ENCODE measurements at regions not wholly inside any gene's neighbourhood (a gene's known extent, or its start where the extent isn't known, plus 50 kb on each side); places are given as distances from the start of the nearest gene placed in this dataset.
"Not testable (repeated sequence)": the region's sequence is repeated elsewhere in the genome, so short reads cannot be mapped to it uniquely, and the experiment has no call there.

DNA sequence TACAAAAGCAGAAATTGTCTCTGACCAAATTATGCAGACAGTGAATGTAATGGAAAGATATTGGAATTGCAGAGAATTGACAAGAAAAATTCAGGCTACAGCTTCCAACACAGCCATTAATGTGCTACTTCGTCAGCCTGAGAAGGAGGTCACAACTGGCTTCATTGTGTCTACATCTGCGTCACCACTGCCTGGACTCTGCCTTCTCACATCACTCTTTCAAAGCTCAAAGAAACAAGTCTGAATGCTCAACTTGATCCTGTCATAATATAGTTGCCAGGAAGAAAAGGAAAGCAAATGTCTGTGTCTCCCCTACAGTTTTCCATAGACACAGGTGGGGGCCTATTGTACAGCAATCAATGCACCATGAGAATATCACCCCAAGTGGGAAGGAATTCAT lies 806.5 kb upstream of the CDH10 start:
- no peak for ATAC-seq
- Histone ChIP-seq H3K27me3 (ENCODE audit: control insufficient read depth, insufficient read depth) (no peaks in the 10 kb centered on the region), H3K27ac (ENCODE audit: low read length) (no peak overlapping the region), H3K4me3 (ENCODE audit: low read length) (no peak overlapping the region), H3K9me3 (ENCODE audit: control insufficient read depth, low read length) (no peaks in the 10 kb centered on the region), H3K4me1 (ENCODE audit: control insufficient read depth, insufficient read depth, low read length) (no peaks in the 10 kb centered on the region)
- intact Hi-C loops (cut with DNase I) = no loop called here
- WGBS = 83% methylated on average over 2 of the region's 2 CpGs
- DNase-seq = no peak

DNA sequence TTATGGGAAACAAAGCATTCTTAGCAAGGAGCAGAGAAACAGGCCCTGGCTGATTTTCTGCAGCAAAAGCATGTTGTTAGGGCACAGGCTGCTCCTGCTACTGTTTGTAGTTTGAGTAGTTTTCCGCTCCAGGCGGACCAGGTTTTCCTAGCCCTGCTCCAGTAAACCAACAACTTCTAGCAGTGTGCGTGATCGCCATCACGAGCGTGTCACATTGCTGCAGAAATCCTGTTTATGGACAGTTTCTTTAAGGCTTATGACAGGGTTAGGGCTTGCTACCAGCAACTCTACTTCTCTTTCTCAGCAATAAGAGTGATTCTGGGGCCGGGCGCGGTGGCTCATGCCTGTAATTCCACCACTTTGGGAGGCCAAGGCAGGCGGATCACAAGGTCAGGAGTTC lies 803.9 kb upstream of the CDH10 start:
- H3K4me3 ChIP-seq (ENCODE audit: low read length) = no peak overlapping the region
- 77% methylated on average over 10 of the region's 10 CpGs for WGBS

DNA sequence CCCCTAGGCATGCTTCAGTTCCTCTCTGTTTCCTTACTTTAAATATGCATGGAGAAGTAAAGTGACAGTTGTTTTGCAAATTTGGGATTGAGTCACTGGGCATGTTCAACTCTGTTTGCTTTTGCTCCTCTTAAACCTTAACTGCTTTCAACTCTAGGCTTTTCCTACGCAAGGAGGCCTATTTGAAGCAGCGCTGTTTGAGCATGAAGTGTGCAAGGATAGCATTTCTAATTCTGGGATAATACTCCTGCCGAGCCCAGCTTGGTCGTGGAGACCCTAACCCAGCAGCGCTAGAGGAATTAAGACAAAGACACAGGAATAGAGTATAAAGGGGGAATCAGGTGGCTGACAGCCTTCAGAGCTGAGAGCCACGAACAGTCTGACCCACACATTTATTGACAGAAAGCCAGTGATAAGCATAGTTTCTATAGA lies 803.4 kb upstream of the CDH10 start:
- Histone ChIP-seq H3K4me3 (ENCODE audit: low read length) (no peak overlapping the region), H3K4me1 (ENCODE audit: control insufficient read depth, insufficient read depth, low read length) (no peaks in the 10 kb centered on the region), H3K27ac (ENCODE audit: low read length) (no peak overlapping the region), H3K9me3 (ENCODE audit: control insufficient read depth, low read length) (no peaks in the 10 kb centered on the region), H3K27me3 (ENCODE audit: control insufficient read depth, insufficient read depth) (no peaks in the 10 kb centered on the region)
- intact Hi-C loops (cut with DNase I) = no loop called here
- ATAC-seq = no peak
- WGBS = 35% methylated on average over 6 of the region's 6 CpGs
- no peak for DNase-seq

More for the DNA sequence above, 803.9 kb upstream of the CDH10 start:
- Histone ChIP-seq H3K4me1 (ENCODE audit: control insufficient read depth, insufficient read depth, low read length) (no peaks in the 10 kb centered on the region), H3K27ac (ENCODE audit: low read length) (no peak overlapping the region), H3K9me3 (ENCODE audit: control insufficient read depth, low read length) (no peaks in the 10 kb centered on the region), H3K27me3 (ENCODE audit: control insufficient read depth, insufficient read depth) (no peaks in the 10 kb centered on the region)
- intact Hi-C loops (cut with DNase I) = no loop called here
- no peak for DNase-seq
- ATAC-seq = no peak

DNA sequence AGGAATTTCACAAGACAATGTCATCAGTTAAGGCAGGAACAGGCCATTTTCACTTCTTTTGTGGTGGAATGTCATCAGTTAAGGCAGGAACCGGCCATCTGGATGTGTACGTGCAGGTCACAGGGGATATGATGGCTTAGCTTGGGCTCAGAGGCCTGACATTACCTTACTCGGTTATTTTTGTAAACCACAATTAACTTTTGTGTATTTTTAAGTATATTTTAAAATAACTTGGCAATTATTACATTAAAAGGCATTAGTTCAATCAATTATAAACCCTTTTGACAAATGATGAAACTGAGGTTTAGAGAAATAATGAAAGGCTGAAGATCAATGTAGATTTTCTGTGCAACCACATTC lies 801.3 kb upstream of the CDH10 start:
- ATAC-seq; H3K27me3 ChIP-seq (ENCODE audit: control insufficient read depth, insufficient read depth); DNase-seq; H3K27ac ChIP-seq (ENCODE audit: low read length); intact Hi-C loops (cut with DNase I); H3K4me3 ChIP-seq (ENCODE audit: low read length); H3K4me1 ChIP-seq (ENCODE audit: control insufficient read depth, insufficient read depth, low read length); H3K9me3 ChIP-seq (ENCODE audit: control insufficient read depth, low read length): not testable (repeated sequence)
- 36% methylated on average over 3 of the region's 3 CpGs for WGBS

DNA sequence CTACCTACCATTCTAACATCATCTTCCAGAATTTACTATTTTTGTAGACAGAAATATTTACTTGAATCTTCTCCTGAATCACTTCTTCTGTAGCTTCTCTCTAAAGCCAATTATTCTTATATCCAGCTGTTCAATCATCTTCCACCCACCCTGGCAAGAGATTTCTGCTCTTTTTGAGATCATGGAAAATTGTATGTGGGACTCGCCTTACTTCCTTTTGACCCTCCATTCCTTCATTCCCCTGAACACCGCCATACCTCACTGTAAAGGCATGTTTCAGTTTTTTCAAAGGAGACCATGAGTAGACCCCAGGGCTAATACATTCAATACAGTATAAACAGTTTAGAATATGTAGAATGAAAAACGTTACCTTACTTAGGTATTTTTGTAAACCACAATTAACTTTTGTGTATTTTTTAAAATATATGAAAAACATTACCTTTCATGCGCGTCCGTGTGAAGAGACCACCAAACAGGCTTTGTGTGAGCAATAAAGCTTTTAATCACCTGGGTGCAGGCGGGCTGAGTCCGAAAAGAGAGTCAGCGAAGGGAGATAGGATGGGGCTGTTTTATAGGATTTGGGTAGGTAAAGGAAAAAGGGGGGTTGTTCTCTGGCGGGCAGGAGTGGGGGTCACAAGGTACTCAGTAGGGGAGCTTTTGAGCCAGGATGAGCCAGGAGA lies 800.7 kb upstream of the CDH10 start:
- ATAC-seq, DNase-seq: not testable (repeated sequence)
- WGBS = 60% methylated on average over 10 of the region's 10 CpGs

DNA sequence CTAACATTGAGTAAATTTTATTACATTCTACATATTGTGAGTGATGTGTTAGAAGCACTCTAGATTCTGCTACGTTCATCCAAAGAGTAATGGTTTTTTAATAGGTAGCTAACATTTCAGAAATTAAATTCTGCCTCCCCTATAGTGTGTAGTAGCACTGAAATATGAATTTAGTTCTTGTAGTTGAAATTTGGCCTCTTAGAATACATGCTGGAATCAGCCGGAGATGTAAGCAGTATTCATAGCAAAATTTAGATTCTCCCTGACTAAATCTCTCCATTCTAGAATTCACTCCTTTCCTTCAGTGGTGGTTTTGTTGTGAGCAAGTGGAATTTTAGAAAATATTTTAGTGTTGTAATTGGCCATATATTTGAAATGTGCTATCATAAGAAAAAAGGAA lies 799.9 kb upstream of the CDH10 start:
- Histone ChIP-seq H3K4me1 (ENCODE audit: control insufficient read depth, insufficient read depth, low read length) (no peaks in the 10 kb centered on the region), H3K4me3 (ENCODE audit: low read length) (no peak overlapping the region), H3K27me3 (ENCODE audit: control insufficient read depth, insufficient read depth) (no peaks in the 10 kb centered on the region), H3K27ac (ENCODE audit: low read length) (no peak overlapping the region), H3K9me3 (ENCODE audit: control insufficient read depth, low read length) (no peaks in the 10 kb centered on the region)
- 47% methylated on average over 2 of the region's 2 CpGs for WGBS
- ATAC-seq = no peak
- intact Hi-C loops (cut with DNase I) = no loop called here
- no peak for DNase-seq

More for the DNA sequence above, 800.7 kb upstream of the CDH10 start:
- H3K27me3 ChIP-seq (ENCODE audit: control insufficient read depth, insufficient read depth); H3K9me3 ChIP-seq (ENCODE audit: control insufficient read depth, low read length); H3K27ac ChIP-seq (ENCODE audit: low read length); H3K4me3 ChIP-seq (ENCODE audit: low read length); intact Hi-C loops (cut with DNase I); H3K4me1 ChIP-seq (ENCODE audit: control insufficient read depth, insufficient read depth, low read length): not testable (repeated sequence)

DNA sequence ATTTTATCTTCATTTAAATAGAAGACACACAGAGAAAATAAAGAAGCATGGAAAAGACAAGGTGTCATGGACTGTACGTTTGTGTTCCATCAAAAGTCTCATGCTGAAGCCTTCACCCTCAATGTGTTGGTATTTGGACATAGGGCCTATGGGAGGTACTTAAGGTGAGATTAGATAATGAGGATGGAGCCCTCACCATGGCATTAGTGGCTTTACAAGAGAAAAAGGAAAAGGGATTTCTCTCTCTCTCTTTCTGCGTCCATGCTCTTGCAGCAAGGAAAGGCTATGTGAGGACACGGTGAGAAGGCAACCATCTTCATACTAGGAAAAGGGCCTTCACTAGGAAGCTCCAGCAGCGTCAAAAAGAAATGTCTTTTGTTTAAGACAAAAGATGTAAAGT lies 797.0 kb upstream of the CDH10 start:
- Histone ChIP-seq H3K4me1 (ENCODE audit: control insufficient read depth, insufficient read depth, low read length) (no peaks in the 10 kb centered on the region), H3K27ac (ENCODE audit: low read length) (no peak overlapping the region), H3K9me3 (ENCODE audit: control insufficient read depth, low read length) (no peaks in the 10 kb centered on the region), H3K27me3 (ENCODE audit: control insufficient read depth, insufficient read depth) (no peaks in the 10 kb centered on the region), H3K4me3 (ENCODE audit: low read length) (no peak overlapping the region)
- WGBS = 59% methylated on average over 4 of the region's 4 CpGs
- ATAC-seq (no peak), DNase-seq (no peak)
- intact Hi-C loops (cut with DNase I) = no loop called here

DNA sequence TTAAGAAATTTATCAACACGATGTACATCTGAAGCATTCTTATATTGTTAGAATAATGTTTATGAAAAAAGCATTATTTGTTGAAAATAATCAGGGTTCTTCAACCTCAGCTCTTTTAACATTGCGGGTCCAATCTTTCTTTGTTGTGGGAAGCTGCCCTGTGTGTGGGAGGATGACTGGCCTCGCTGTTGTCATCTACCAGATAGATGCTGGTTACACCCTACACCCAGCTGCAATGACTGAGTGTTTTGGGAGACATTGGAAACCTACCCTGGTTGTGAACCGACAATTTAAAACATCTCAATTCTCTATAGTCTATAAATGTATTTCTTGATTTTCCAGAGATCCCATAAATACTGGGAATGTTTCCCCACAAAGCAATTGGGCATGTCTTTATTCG lies 794.2 kb upstream of the CDH10 start:
- H3K4me1 ChIP-seq (ENCODE audit: control insufficient read depth, insufficient read depth, low read length) = no peaks in the 10 kb centered on the region
- ATAC-seq (no peak), DNase-seq (no peak)
- no peak overlapping the region for H3K4me3 ChIP-seq (ENCODE audit: low read length)
- H3K9me3 ChIP-seq (ENCODE audit: control insufficient read depth, low read length) = no peaks in the 10 kb centered on the region
- no peak overlapping the region for H3K27ac ChIP-seq (ENCODE audit: low read length)
- intact Hi-C loops (cut with DNase I) = no loop called here
- no peaks in the 10 kb centered on the region for H3K27me3 ChIP-seq (ENCODE audit: control insufficient read depth, insufficient read depth)
- WGBS = 75% methylated on average over 5 of the region's 5 CpGs

DNA sequence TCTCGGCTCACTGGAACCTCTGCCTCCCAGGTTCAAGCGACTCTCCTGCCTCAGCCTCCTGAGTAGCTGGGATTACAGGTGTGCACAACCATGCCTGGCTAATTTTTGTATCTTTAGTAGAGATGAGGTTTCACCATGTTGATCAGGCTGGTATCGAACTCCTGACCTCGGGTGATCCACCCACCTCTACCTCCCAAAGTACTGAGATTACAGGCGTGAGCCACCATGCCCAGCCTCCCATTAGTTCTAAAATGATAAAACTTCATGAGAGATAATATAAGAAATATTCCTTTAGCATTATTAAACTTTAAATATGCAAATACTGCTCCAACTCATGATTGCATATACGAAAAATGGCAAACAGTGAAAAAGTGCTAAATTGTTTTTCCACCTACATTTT lies 793.6 kb upstream of the CDH10 start:
- H3K27ac ChIP-seq (ENCODE audit: low read length); H3K4me1 ChIP-seq (ENCODE audit: control insufficient read depth, insufficient read depth, low read length); H3K9me3 ChIP-seq (ENCODE audit: control insufficient read depth, low read length); ATAC-seq; H3K27me3 ChIP-seq (ENCODE audit: control insufficient read depth, insufficient read depth); intact Hi-C loops (cut with DNase I); DNase-seq; H3K4me3 ChIP-seq (ENCODE audit: low read length): not testable (repeated sequence)
- 87% methylated on average over 6 of the region's 6 CpGs for WGBS

DNA sequence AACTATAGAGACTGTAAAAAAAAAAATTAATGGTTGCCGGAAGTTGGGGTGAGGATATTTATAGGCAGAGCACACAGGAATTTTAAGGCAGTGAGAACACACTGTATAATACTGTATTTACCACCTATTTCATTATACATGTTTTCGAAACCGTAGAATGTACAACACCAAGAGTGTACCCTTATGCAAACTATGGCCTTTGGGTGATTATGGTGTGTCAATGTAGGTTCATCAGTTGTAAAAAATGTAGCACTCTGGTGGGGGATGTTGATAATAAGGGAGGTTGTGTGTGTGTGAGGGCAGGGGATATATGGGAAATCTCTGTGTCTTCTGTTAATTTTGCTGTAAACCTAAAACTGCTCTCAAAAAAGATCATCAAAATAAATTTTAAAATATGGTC lies 791.7 kb upstream of the CDH10 start:
- Histone ChIP-seq H3K4me3 (ENCODE audit: low read length) (no peak overlapping the region), H3K9me3 (ENCODE audit: control insufficient read depth, low read length) (no peaks in the 10 kb centered on the region), H3K27me3 (ENCODE audit: control insufficient read depth, insufficient read depth) (no peaks in the 10 kb centered on the region), H3K27ac (ENCODE audit: low read length) (no peak overlapping the region), H3K4me1 (ENCODE audit: control insufficient read depth, insufficient read depth, low read length) (no peaks in the 10 kb centered on the region)
- intact Hi-C loops (cut with DNase I) = no loop called here
- ATAC-seq = no peak
- no peak for DNase-seq
- 87% methylated on average over 3 of the region's 3 CpGs for WGBS

DNA sequence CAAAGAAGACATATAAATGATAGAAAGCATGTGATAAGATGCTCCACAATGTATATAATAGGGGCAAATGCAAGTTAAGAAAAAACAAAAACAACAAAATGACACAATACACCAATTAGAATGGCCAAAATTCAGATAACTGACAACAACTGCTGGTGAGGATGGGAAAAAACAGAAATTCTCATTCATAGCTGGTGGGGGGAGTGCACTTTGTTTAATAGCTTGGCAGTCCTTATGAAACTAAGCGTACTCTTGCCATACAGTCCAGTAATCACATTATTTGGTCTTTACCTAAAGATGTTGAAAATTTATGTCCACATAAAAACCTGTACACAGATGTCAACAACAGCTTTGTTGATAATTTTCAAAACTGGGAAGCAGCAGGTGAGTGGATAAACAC lies 791.1 kb upstream of the CDH10 start:
- H3K9me3 ChIP-seq (ENCODE audit: control insufficient read depth, low read length) = no peaks in the 10 kb centered on the region
- no peaks in the 10 kb centered on the region for H3K4me1 ChIP-seq (ENCODE audit: control insufficient read depth, insufficient read depth, low read length)
- no peak overlapping the region for H3K4me3 ChIP-seq (ENCODE audit: low read length)
- 83% methylated on average over 1 of the region's 1 CpG for WGBS
- H3K27ac ChIP-seq (ENCODE audit: low read length) = no peak overlapping the region
- no peaks in the 10 kb centered on the region for H3K27me3 ChIP-seq (ENCODE audit: control insufficient read depth, insufficient read depth)
- no peak for DNase-seq
- intact Hi-C loops (cut with DNase I) = no loop called here
- ATAC-seq = no peak

DNA sequence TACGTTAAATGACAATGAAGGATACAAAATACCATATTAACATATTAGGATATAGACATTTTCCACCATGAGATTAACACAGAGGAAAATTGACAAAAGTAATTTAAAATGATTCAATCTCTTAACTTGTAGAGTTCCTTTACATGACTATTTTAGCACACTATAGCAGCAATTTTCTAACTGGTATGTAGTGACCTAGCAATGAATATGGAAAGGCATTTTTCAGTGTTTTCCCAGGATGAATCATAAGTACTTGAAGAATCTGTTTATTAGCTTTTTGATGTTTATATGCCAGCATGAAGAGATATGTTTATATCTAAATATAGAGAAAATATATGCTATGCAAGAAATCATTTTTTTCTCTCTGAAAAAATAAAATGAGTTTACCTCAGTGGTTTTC lies 782.5 kb upstream of the CDH10 start:
- Histone ChIP-seq H3K27ac (ENCODE audit: low read length) (no peak overlapping the region), H3K27me3 (ENCODE audit: control insufficient read depth, insufficient read depth) (no peaks in the 10 kb centered on the region), H3K9me3 (ENCODE audit: control insufficient read depth, low read length) (no peaks in the 10 kb centered on the region), H3K4me1 (ENCODE audit: control insufficient read depth, insufficient read depth, low read length) (no peaks in the 10 kb centered on the region), H3K4me3 (ENCODE audit: low read length) (no peak overlapping the region)
- ATAC-seq = no peak
- no peak for DNase-seq
- 93% methylated on average over 1 of the region's 1 CpG for WGBS
- intact Hi-C loops (cut with DNase I) = no loop called here
